ENCODE measurements at regions not wholly inside any gene's neighbourhood (a gene's known extent, or its start where the extent isn't known, plus 50 kb on each side); places are given as distances from the start of the nearest gene placed in this dataset.
A peak's percentile ranks its signal among the peaks of the same experiment; 100 is the strongest.
"Not testable (repeated sequence)": the region's sequence is repeated elsewhere in the genome, so short reads cannot be mapped to it uniquely, and the experiment has no call there.

- in situ Hi-C loops (cut with HindIII; ENCODE audit: low sequenced_read_pairs), result no loop called here
- no peak for TF ChIP-seq CTCF (IDR thresholded peaks at IDR 0.05; ENCODE audit: low read depth, low read length, missing control alignments)
- no peak overlapping the region for H3K4me3 ChIP-seq (ENCODE audit: low read depth, low read length)
- peak; percentile 47 for DNase-seq (ENCODE audit: low read depth)
These were observed 81.4 kb downstream of the NENF start for GRCh38 chr1:212514056-212514614.

GRCh38 chr1:212514782-212515181, 82.1 kb downstream of the NENF start:
- no peak for TF ChIP-seq CTCF (IDR thresholded peaks at IDR 0.05; ENCODE audit: low read depth, low read length, missing control alignments)
- DNase-seq (ENCODE audit: low read depth), result no peak
- in situ Hi-C loops (cut with HindIII; ENCODE audit: low sequenced_read_pairs), result no loop called here
- no peak overlapping the region for H3K4me3 ChIP-seq (ENCODE audit: low read depth, low read length)

GRCh38 chr1:212515329-212515760, 82.6 kb downstream of the NENF start:
- no peak for DNase-seq (ENCODE audit: low read depth)
- in situ Hi-C loops (cut with HindIII; ENCODE audit: low sequenced_read_pairs), result no loop called here
- TF ChIP-seq CTCF (IDR thresholded peaks at IDR 0.05; ENCODE audit: low read depth, low read length, missing control alignments), result no peak
- no peak overlapping the region for H3K4me3 ChIP-seq (ENCODE audit: low read depth, low read length)

- H3K4me3 ChIP-seq (ENCODE audit: low read depth, low read length); in situ Hi-C loops (cut with HindIII; ENCODE audit: low sequenced_read_pairs); DNase-seq (ENCODE audit: low read depth): not testable (repeated sequence)
These were observed 83.3 kb downstream of the NENF start for GRCh38 chr1:212516012-212516411.

GRCh38 chr1:212518188-212519054, 85.7 kb downstream of the NENF start:
- in situ Hi-C loops (cut with HindIII; ENCODE audit: low sequenced_read_pairs), result no loop called here
- no peak for TF ChIP-seq CTCF (IDR thresholded peaks at IDR 0.05; ENCODE audit: low read depth, low read length, missing control alignments)
- DNase-seq (ENCODE audit: low read depth), result peak; percentile 56
- H3K4me3 ChIP-seq (ENCODE audit: low read depth, low read length), result no peak overlapping the region

GRCh38 chr1:212519131-212519530, 86.4 kb downstream of the NENF start:
- TF ChIP-seq CTCF (IDR thresholded peaks at IDR 0.05; ENCODE audit: low read depth, low read length, missing control alignments), result no peak
- in situ Hi-C loops (cut with HindIII; ENCODE audit: low sequenced_read_pairs), result no loop called here
- no peak overlapping the region for H3K4me3 ChIP-seq (ENCODE audit: low read depth, low read length)
- no peak for DNase-seq (ENCODE audit: low read depth)

GRCh38 chr1:212520299-212520698, 87.6 kb downstream of the NENF start:
- TF ChIP-seq CTCF (IDR thresholded peaks at IDR 0.05; ENCODE audit: low read depth, low read length, missing control alignments), result no peak
- H3K4me3 ChIP-seq (ENCODE audit: low read depth, low read length), result no peak overlapping the region
- DNase-seq (ENCODE audit: low read depth), result no peak
- in situ Hi-C loops (cut with HindIII; ENCODE audit: low sequenced_read_pairs), result no loop called here

All from astrocyte of the cerebellum (primary cell).